ENCODE measurements at regions not wholly inside any gene's neighbourhood (a gene's known extent, or its start where the extent isn't known, plus 50 kb on each side); places are given as distances from the start of the nearest gene placed in this dataset.

GRCh38 chr1:157238585-157238984 lies 100.4 kb upstream of the ETV3 start:
- H3K36me3 ChIP-seq (ENCODE audit: insufficient read depth, low read length), result no peaks in the 10 kb centered on the region
- no peaks in the 10 kb centered on the region for H4K20me1 ChIP-seq (ENCODE audit: insufficient read depth, low read length, poor library complexity, severe bottlenecking)
- H3K9me3 ChIP-seq (ENCODE audit: insufficient read depth, low read depth, low read length), result no peaks in the 10 kb centered on the region
- no peaks in the 10 kb centered on the region for H3K27me3 ChIP-seq (ENCODE audit: insufficient read depth, low read length, poor library complexity, severe bottlenecking)
- no peak overlapping the region for H3K9ac ChIP-seq (ENCODE audit: low read depth, low read length, poor library complexity, severe bottlenecking)
- H3K79me2 ChIP-seq (ENCODE audit: insufficient read depth, low read length), result no peaks in the 10 kb centered on the region
- no peak overlapping the region for H3K4me3 ChIP-seq (ENCODE audit: low read length, poor library complexity, severe bottlenecking)
- H3F3A ChIP-seq (ENCODE audit: low read depth), result no peaks in the 10 kb centered on the region
- H3K4me1 ChIP-seq (ENCODE audit: insufficient read depth, low read length, poor library complexity, severe bottlenecking), result peaks cover 17% of the 10 kb centered on the region
- TF ChIP-seq EZH2phosphoT487 (IDR thresholded peaks at IDR 0.05; ENCODE audit: borderline replicate concordance), result no peak
- no peak for TF ChIP-seq CTCF (conservative IDR thresholded peaks at IDR 0.05; ENCODE audit: low read length)
- no peaks in the 10 kb centered on the region for H3K9me2 ChIP-seq (replicated peaks; ENCODE audit: low read depth, low read length)
- H2AFZ ChIP-seq (ENCODE audit: low read length), result no peak overlapping the region
- no peak overlapping the region for H3K4me2 ChIP-seq (ENCODE audit: low read depth, low read length, poor library complexity, severe bottlenecking)

GRCh38 chr1:157237981-157238380 lies 99.8 kb upstream of the ETV3 start:
- Histone ChIP-seq H3K9me3 (ENCODE audit: insufficient read depth, low read depth, low read length) (no peaks in the 10 kb centered on the region), H4K20me1 (ENCODE audit: insufficient read depth, low read length, poor library complexity, severe bottlenecking) (no peaks in the 10 kb centered on the region), H3F3A (ENCODE audit: low read depth) (no peaks in the 10 kb centered on the region), H3K4me1 (ENCODE audit: insufficient read depth, low read length, poor library complexity, severe bottlenecking) (peaks cover 17% of the 10 kb centered on the region), H3K4me2 (ENCODE audit: low read depth, low read length, poor library complexity, severe bottlenecking) (no peak overlapping the region), H3K27me3 (ENCODE audit: insufficient read depth, low read length, poor library complexity, severe bottlenecking) (no peaks in the 10 kb centered on the region), H3K79me2 (ENCODE audit: insufficient read depth, low read length) (no peaks in the 10 kb centered on the region), H3K4me3 (ENCODE audit: low read length, poor library complexity, severe bottlenecking) (no peak overlapping the region), H2AFZ (ENCODE audit: low read length) (no peak overlapping the region), H3K9me2 (replicated peaks; ENCODE audit: low read depth, low read length) (no peaks in the 10 kb centered on the region), H3K9ac (ENCODE audit: low read depth, low read length, poor library complexity, severe bottlenecking) (no peak overlapping the region), H3K36me3 (ENCODE audit: insufficient read depth, low read length) (no peaks in the 10 kb centered on the region)
- TF ChIP-seq CTCF (conservative IDR thresholded peaks at IDR 0.05; ENCODE audit: low read length), result no peak
- no peak for TF ChIP-seq EZH2phosphoT487 (IDR thresholded peaks at IDR 0.05; ENCODE audit: borderline replicate concordance)

GRCh38 chr1:157237522-157237921 lies 99.3 kb upstream of the ETV3 start:
- no peak overlapping the region for H2AFZ ChIP-seq (ENCODE audit: low read length)

More at GRCh38 chr1:157237522-157237921, 99.3 kb upstream of the ETV3 start:
- H3K4me2 ChIP-seq (ENCODE audit: low read depth, low read length, poor library complexity, severe bottlenecking), result no peak overlapping the region
- H3K9me2 ChIP-seq (replicated peaks; ENCODE audit: low read depth, low read length), result no peaks in the 10 kb centered on the region
- no peaks in the 10 kb centered on the region for H3K27me3 ChIP-seq (ENCODE audit: insufficient read depth, low read length, poor library complexity, severe bottlenecking)
- H3K4me1 ChIP-seq (ENCODE audit: insufficient read depth, low read length, poor library complexity, severe bottlenecking), result peaks cover 17% of the 10 kb centered on the region
- no peak overlapping the region for H3K4me3 ChIP-seq (ENCODE audit: low read length, poor library complexity, severe bottlenecking)
- no peaks in the 10 kb centered on the region for H3K79me2 ChIP-seq (ENCODE audit: insufficient read depth, low read length)
- no peaks in the 10 kb centered on the region for H3K9me3 ChIP-seq (ENCODE audit: insufficient read depth, low read depth, low read length)
- H3K36me3 ChIP-seq (ENCODE audit: insufficient read depth, low read length), result no peaks in the 10 kb centered on the region
- H3F3A ChIP-seq (ENCODE audit: low read depth), result no peaks in the 10 kb centered on the region
- H4K20me1 ChIP-seq (ENCODE audit: insufficient read depth, low read length, poor library complexity, severe bottlenecking), result no peaks in the 10 kb centered on the region
- H3K9ac ChIP-seq (ENCODE audit: low read depth, low read length, poor library complexity, severe bottlenecking), result no peak overlapping the region
- TF ChIP-seq EZH2phosphoT487 (IDR thresholded peaks at IDR 0.05; ENCODE audit: borderline replicate concordance), result no peak
- TF ChIP-seq CTCF (conservative IDR thresholded peaks at IDR 0.05; ENCODE audit: low read length), result no peak

Measured in Loucy (cell line).